T-helper 1 cell (primary cell): ENCODE measurements at regions not wholly inside any gene's neighbourhood (a gene's known extent, or its start where the extent isn't known, plus 50 kb on each side); places are given as distances from the start of the nearest gene placed in this dataset.

Experiments
- DNase-seq, 5 donors: peaks; one replicate each; pipeline ENCODE4 v3.0.0-alpha.2; 2012 to 2020

DNA sequence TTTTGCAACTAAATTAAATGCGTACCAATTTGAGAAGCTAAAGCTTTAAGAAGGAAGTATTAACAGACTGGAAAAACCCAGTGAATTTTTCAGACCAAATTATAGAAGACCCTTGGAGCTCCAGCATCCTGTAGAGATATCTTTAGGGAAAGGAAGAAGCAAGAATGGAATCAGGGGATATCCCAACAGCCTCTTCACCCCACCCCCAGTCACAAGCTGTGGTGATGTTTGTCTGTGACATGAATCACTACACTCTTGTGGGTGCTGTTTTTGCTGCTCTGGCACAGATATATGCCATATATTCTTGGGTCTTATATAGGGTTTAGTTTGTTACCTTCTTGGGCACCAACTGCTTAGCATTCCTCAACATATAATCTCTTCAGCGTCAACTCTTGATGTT, 78.5 kb upstream of the BCL6 start:
- no peak for DNase-seq

GRCh38 chr3:187827723-187828122, 82.5 kb upstream of the BCL6 start:
- no peak for DNase-seq

DNA sequence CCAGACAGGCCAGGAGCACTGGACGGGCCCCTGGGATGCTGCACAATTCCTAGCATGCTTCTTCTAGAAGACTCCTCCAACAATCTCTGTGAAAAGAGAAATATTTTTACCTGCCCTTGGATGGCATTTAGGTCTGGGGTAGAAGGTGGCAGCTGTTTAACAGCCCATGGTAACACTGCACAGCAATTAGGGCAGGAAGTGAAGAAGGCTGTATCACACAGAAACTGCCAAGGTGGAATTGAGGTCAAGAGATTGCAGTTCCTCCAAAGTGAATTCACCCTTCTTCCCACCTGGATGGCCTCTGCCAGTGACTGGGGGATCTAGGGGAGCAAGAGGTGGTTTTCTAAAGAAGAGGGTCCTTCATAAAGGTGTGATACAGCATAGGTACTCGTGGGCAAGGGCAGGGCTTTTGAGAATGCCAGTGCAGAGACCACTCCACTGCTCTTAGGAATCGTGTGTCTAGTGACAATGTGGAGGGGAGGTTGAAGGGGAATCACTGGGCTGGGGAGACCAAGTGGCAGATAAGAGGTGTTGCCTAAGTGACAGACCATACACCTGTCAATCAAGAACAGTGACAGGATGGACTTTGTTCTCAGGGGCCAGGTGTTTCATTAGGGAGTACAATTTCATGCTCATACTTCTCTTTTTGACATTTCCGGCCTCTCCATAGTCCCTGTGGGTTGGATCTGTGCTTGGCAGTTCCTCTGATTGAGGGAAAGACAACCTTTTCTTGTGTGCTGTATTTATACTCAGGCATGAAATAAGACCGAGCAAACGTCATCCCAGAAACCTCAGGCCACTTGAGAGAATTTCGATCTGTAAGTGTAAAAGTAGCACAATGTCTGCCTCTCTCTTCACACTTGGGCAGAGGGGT, 83.5 kb upstream of the BCL6 start:
- DNase-seq: no peak

GRCh38 chr3:187830181-187830580, 84.9 kb upstream of the BCL6 start:
- DNase-seq: no peak

DNA sequence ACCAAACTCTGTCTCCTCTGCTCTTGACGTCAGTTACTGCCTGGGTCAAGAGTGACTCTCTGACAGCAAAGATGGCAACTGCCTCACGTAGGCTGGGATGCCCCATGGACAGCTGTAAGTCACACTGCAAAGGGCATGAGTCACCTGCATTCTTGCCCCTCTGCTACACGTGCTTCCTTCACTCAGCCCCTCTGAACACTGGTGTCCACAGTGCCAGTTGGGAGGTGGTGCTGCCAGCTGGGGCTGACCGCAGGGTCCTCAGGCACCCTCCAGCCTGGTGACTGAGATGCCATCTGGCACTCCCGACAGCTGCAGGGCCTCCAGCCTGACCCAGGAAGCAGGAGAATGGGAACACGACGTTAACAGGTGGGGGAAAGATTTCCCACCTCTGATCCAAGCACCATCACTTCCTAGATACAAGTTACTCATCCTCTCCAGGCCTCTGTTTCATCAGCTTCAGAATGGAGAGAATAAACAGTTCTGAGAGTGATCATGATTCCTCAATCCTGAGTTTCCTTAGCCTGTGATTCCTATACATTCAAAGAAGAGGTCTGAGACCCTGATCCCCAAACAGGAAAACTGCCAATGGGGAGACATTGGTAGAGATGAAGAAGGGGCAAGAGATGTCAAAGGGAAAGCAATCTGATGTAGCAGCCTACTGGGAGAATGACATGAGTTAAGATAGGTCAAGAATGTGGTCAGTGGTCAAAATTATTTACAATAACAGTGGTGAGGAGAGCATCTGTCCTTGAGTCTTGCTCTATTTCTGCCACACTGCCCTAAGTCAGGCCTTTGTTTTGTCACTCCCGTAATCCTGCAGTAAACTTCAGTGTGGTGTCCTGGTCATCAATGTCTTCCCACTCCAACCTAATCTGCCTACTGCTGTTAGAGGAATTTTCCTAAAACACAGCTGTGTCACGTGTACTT, 86.1 kb upstream of the BCL6 start:
- DNase-seq: no peak

- DNase-seq: peak in 1 of 5 donors; percentile 26
These were observed 86.9 kb upstream of the BCL6 start for GRCh38 chr3:187832202-187832601.

- DNase-seq: no peak
These were observed 88.1 kb upstream of the BCL6 start for GRCh38 chr3:187833375-187833774.

DNA sequence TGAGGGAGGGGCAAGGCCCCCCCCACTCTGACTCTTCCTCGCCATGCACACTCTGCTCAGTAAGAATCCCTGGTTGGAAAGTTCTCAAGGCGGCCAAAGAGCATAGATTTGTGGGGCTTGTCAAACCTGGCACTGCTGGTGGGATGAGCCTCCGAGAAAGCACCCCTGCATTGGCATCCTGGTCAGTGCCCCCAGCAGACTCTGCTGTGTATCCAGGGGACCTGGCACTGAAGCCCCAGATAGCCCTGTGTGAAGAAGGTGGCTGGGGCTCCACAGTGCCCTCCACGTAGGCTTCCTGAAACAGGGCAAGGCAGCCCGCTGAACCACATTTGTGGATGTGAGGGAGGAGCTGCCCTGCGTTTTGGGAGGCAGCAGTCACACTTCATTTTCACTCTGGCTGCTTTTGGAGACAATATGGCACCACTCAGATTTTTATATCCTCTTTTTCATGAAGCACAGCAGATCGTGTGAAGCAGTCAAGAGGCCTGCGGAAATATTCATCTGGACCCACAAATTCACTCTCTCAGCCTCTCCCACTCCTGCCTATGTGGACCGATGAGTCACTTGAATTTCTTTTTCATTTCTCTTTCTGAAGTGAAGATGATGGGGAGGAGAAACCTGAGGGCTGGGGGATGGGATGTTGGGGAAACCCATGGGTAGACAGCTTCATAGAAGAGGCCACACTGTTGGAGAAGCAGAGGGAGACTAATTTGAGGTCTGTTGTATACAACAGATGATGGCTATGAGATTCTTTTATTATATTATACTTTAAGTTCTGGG, 88.7 kb upstream of the BCL6 start:
- DNase-seq: peak in 1 of 5 donors; percentile 21

DNA sequence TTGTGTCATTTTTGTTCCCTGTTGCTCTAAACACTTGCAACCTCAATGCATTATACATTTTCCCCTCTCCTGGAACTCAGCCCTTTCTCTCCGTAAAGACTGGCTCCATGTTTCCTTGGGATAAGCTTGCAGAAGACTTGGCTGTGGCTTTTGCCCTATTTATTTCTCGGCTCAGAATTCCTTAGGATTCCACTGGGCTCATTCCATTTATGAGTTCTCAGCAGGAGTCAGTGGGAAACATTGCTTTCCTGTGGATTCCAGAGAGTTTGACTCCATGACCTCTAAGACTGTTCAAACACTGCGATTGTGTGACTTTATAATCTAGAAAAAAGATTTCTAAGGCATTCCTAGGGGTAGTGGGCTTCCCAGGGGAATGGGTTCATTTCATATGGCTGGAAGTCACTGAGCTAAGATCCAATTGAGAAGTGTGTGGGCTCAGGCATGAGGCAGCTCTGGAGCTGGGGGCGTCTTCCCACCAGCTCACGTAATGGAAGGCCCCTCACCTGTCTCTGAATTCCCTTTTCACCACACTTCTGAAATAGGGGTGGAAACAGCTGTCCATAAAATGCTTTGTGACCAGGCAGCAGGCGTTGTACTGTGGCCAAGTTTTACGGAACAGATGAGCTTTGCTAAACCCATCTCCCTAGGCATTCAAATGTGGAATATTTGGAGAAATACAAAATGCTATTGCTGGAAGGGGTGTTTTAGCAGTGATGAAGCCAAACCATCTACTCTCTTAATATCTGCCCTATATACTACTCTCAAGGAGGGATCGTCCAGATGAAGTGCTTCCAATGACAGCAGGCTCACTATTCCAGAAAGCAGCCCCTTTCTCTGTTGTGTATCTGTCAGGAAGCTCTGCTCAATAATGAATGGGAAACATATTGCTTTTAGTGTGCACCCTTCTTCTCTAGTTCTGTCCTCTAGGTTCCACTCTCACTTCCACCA, 91.8 kb upstream of the BCL6 start:
- no peak for DNase-seq

- no peak for DNase-seq
These were observed 92.8 kb upstream of the BCL6 start for GRCh38 chr3:187838016-187838540.

GRCh38 chr3:187839422-187839821, 94.2 kb upstream of the BCL6 start:
- no peak for DNase-seq

GRCh38 chr3:187840856-187841255, 95.6 kb upstream of the BCL6 start:
- DNase-seq: no peak

DNA sequence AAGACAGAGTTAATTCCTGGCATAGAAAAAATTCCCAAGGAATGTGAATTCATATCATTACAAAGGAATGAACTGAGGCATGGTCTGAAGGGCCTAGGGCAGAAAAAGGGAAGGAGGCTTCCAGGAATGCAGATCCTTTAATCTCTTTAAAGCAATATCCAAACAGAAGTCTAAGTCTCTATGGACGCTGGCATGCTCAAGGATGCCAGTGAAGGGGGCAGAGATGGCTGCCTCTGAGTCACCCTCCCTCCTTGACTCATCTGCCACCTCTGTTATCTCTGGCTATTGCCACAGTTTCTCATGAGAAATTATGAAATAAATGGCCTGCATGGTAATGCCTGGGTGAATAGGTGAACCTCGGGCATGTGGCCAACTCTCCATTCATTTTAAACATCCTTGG, 96.3 kb upstream of the BCL6 start:
- DNase-seq: no peak

- no peak for DNase-seq
These were observed 98.4 kb upstream of the BCL6 start for GRCh38 chr3:187843654-187844053.

DNA sequence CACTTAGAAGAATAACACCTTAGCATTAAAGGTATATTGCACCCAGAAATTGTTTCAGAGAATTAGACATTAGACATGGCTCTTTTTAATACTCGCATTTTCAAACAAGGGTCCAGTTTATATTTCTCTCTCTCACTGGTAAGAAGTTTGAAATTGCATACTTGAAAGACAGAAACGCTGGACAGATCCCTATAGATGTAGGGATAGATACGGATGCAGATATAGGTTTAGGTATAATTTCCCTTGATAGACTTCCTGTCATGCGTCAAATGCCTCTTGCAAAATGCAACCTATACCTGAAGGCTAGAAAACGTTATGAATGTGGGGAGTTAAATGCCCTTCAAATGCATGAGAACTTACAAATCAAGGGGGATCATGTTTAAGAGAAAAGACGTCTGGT, 99.4 kb upstream of the BCL6 start:
- DNase-seq: no peak

- no peak for DNase-seq
These were observed 100.6 kb upstream of the BCL6 start for GRCh38 chr3:187845826-187846225.

DNA sequence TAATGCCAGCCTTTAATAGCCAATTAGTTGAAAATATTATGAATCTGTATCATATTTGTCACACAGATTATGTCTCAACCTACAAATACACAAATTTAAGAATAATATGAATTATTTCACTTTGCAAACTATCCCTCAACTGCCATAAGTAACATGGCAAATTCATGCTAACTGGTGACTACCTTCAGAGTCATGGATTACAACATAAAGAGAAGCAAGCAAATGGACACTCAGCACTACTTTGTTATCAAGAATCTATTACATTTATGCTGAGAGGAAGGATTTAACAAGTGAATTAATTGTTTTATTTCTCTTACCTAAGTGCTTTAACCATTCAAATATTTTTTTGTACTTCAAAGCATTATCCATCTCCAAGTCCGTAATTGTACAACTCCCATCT, 103.1 kb upstream of the BCL6 start:
- no peak for DNase-seq

DNA sequence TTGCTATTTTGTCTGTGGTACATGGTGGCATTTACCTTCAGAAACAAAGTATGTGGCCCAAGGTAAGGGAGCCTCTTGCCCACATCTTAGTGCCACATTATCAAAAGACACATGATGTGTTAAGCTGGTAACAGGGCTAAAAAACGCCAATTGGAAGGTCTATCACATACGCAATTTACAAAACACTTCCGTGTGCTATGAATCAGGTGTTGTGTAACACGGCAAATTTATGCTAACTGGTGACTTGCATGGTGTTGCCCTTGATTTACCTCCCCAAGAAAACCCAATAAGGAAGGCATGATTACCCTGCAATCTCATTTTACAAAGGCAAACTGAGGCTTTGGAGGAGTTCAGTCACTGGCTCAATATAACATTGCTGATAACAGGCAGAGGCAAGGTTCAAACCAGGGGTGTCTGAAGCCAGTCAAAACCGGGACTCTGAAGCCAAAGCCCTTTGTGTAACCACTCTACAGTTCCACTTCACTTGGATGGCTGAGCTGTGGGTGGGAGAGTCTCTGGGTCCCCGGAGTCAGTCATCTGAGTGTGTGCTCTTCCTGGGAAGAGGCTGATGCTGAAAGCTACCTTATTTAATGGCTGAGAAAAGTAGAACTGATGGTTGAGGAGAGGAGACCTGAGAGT, 103.9 kb upstream of the BCL6 start:
- DNase-seq: no peak

GRCh38 chr3:187850258-187850921, 105.1 kb upstream of the BCL6 start:
- no peak for DNase-seq
